Endothelial cell of umbilical vein (primary cell): ENCODE measurements at regions not wholly inside any gene's neighbourhood (a gene's known extent, or its start where the extent isn't known, plus 50 kb on each side); places are given as distances from the start of the nearest gene placed in this dataset.

Source experiments
- BruUV-seq: library from RNA; stranded (reverse); fragments of 400-500 nt; replicated peaks from 2 replicates; lab custom pipeline; 2021; lab: Mats Ljungman, UMichigan
- CTCF ChIA-PET: fragments of 300-600, 350-600 bp; sonication (Branson Sonifier 250); formaldehyde crosslinking; loops from one replicate; lab custom pipeline; 2021; ENCODE audit warnings: antibody characterized with exemption, inconsistent platforms; lab: Charles Lee
- POLR2A ChIA-PET: fragments of 300-600, 350-600 bp; sonication (Branson Sonifier 250); formaldehyde crosslinking; loops from one replicate; lab custom pipeline; 2021; ENCODE audit warnings: antibody characterized with exemption, inconsistent platforms; lab: Charles Lee
- DNase-seq: peaks from one replicate; pipeline ENCODE4 v3.0.0-alpha.2; 2011; ENCODE audit warnings: low read depth, low spot score
- FAIRE-seq: peaks from 2 replicates; lab custom pipeline; 2011; peaks lifted over from hg19 to GRCh38; lab: Jason Lieb, UNC
- H2AFZ ChIP-seq: 2 replicates; pipeline ENCODE4 v1.6.0; 2012; ENCODE audit warnings: low read depth, low read length, control low read depth, inconsistent platforms
- H3K27ac ChIP-seq: 2 replicates; pipeline ENCODE4 v1.5.1; 2011; ENCODE audit warnings: low read depth, mild to moderate bottlenecking, control low read depth, low read length, moderate library complexity; ENCODE audit not compliant: insufficient read depth
- H3K27me3 ChIP-seq, 2 experiments: 2 replicates each; pipeline versions ENCODE4 v1.6.0 to v1.6.1; 2011; ENCODE audit warnings: low read length in 2 of 2, mixed read lengths in 1 of 2; ENCODE audit not compliant: control insufficient read depth in 2 of 2, insufficient read depth in 2 of 2
- H3K36me3 ChIP-seq, 2 experiments: 2 replicates in 1 of 2; 3 replicates in 1 of 2; pipeline ENCODE4 v1.5.1; 2011; ENCODE audit warnings: low read length in 2 of 2, mild to moderate bottlenecking in 1 of 2, moderate library complexity in 1 of 2; ENCODE audit not compliant: control insufficient read depth in 2 of 2, insufficient read depth in 2 of 2; ENCODE audit errors: extremely low read depth in 1 of 2
- H3K4me1 ChIP-seq: 3 replicates; pipeline ENCODE4 v1.5.1; 2011; ENCODE audit warnings: mild to moderate bottlenecking, low read length; ENCODE audit not compliant: control insufficient read depth, insufficient read depth; ENCODE audit errors: extremely low read depth
- H3K4me2 ChIP-seq: 2 replicates; pipeline ENCODE4 v1.6.1; 2011; ENCODE audit warnings: low read length, control low read depth, mixed read lengths; ENCODE audit not compliant: insufficient read depth
- H3K4me3 ChIP-seq, 3 experiments: fragments of 200-600 bp in 1 of 3; sonication (generic), shearing (Covaris generic) in 1 of 3; replicated peaks in 1 of 3; 2 replicates each; pipeline ENCODE4 v1.5.1; 2011 to 2016; ENCODE audit warnings: control low read depth in 3 of 3, low read length in 3 of 3, mild to moderate bottlenecking in 2 of 3, inconsistent platforms in 1 of 3, low read depth in 1 of 3, moderate library complexity in 1 of 3; ENCODE audit not compliant: insufficient read depth in 1 of 3
- H3K79me2 ChIP-seq: 2 replicates; pipeline ENCODE4 v1.6.0; 2012; ENCODE audit warnings: low read length, inconsistent platforms; ENCODE audit not compliant: control insufficient read depth, insufficient read depth
- H3K9ac ChIP-seq: replicated peaks from 2 replicates; pipeline ENCODE3; 2011; ENCODE audit warnings: low read length, control low read depth; ENCODE audit not compliant: insufficient read depth; ENCODE audit errors: extremely low read depth
- H3K9me1 ChIP-seq: replicated peaks from 3 replicates; pipeline ENCODE4 v1.6.0; 2011; ENCODE audit warnings: mild to moderate bottlenecking, low read length; ENCODE audit not compliant: control insufficient read depth, insufficient read depth; ENCODE audit errors: extremely low read depth
- H3K9me3 ChIP-seq: replicated peaks from 2 replicates; pipeline ENCODE4 v1.5.1; 2012; ENCODE audit warnings: low read length, inconsistent platforms; ENCODE audit not compliant: control insufficient read depth, insufficient read depth
- H4K20me1 ChIP-seq: replicated peaks from 2 replicates; pipeline ENCODE3; 2011; ENCODE audit warnings: mild to moderate bottlenecking, low read length; ENCODE audit not compliant: control insufficient read depth, insufficient read depth; ENCODE audit errors: extremely low read depth
- CTCF ChIP-seq, 2 donors: IDR thresholded peaks; 1 replicate in 1 of 2; 2 replicates in 1 of 2; pipeline ENCODE4 v1.5.1; 2011; ENCODE audit warnings: low read length in 2 of 2, mild to moderate bottlenecking in 2 of 2, moderate library complexity in 2 of 2, control low read depth in 1 of 2, inconsistent platforms in 1 of 2, low read depth in 1 of 2; ENCODE audit not compliant: insufficient read depth in 1 of 2; ENCODE audit errors: extremely low read depth in 1 of 2
- EZH2 ChIP-seq: IDR thresholded peaks from 2 replicates; pipeline ENCODE4 v1.6.1; 2012; ENCODE audit warnings: borderline replicate concordance, low read depth, mild to moderate bottlenecking, moderate library complexity, low read length, inconsistent platforms; ENCODE audit not compliant: severe bottlenecking
- FOS ChIP-seq: IDR thresholded peaks from 2 replicates; pipeline ENCODE4 v1.6.1; 2011; ENCODE audit warnings: mild to moderate bottlenecking, low read length, moderate library complexity, borderline replicate concordance; ENCODE audit not compliant: insufficient read depth
- GATA2 ChIP-seq: IDR thresholded peaks from 2 replicates; pipeline ENCODE4 v1.7.0; 2011; ENCODE audit warnings: low read depth, mild to moderate bottlenecking, moderate library complexity, mixed read lengths, low read length; ENCODE audit not compliant: insufficient read length, insufficient read depth
- JUN ChIP-seq: IDR thresholded peaks from 2 replicates; pipeline ENCODE4 v1.6.1; 2011; ENCODE audit warnings: borderline replicate concordance, low read depth; ENCODE audit not compliant: insufficient read length, insufficient read depth
- MAX ChIP-seq: IDR thresholded peaks from 2 replicates; pipeline ENCODE4 v1.6.1; 2011; ENCODE audit not compliant: insufficient read depth, insufficient read length
- MYC ChIP-seq: IDR thresholded peaks from one replicate; pipeline ENCODE4 v1.6.1; 2011; ENCODE audit warnings: mild to moderate bottlenecking, low read depth, low read length
- POLR2A ChIP-seq: IDR thresholded peaks from 2 replicates; pipeline ENCODE4 v1.6.1; 2012; ENCODE audit warnings: low read depth, mild to moderate bottlenecking, control low read depth, low read length
- POLR2AphosphoS5 ChIP-seq: IDR thresholded peaks from 2 replicates; pipeline ENCODE4 v1.6.1; 2012; ENCODE audit warnings: low read depth, mild to moderate bottlenecking, control low read depth, low read length, moderate library complexity; ENCODE audit not compliant: insufficient read depth
- dilution Hi-C: fragments of 300-500 bp; cut with MboI; formaldehyde crosslinking; loops from one replicate; pipeline ENCODE4 v1.15.0; 2019; ENCODE audit warnings: low sequenced_read_pairs; ENCODE audit not compliant: extremely low pct_ligation_motif_present
- intact Hi-C: fragments of 100-400 bp; cut with micrococcal nuclease; formaldehyde crosslinking; loops from one replicate; pipeline ENCODE4 v1.10.0; 2022

- no peak for TF ChIP-seq POLR2A
- TF ChIP-seq GATA2: no peak
- no peak for TF ChIP-seq MAX
- ChIA-PET CTCF (no interaction called here), POLR2A (no interaction called here)
- H3K4me3 ChIP-seq: no peak overlapping the region
- BruUV-seq: no TSS peak
- H3K4me2 ChIP-seq: no peak overlapping the region
- intact Hi-C loops: no loop called here
- H3K4me1 ChIP-seq: no peaks in the 10 kb centered on the region
- no peak for FAIRE-seq
- H3K27ac ChIP-seq: no peak overlapping the region
- H2AFZ ChIP-seq: no peak overlapping the region
- no peaks in the 10 kb centered on the region for H3K36me3 ChIP-seq
- no peaks in the 10 kb centered on the region for H3K9me1 ChIP-seq
- H3K9ac ChIP-seq: no peak overlapping the region
- no peaks in the 10 kb centered on the region for H3K9me3 ChIP-seq
- dilution Hi-C loops: no loop called here
- DNase-seq: no peak
- no peaks in the 10 kb centered on the region for H4K20me1 ChIP-seq
- H3K79me2 ChIP-seq: no peaks in the 10 kb centered on the region
- no peaks in the 10 kb centered on the region for H3K27me3 ChIP-seq
Observed at GRCh38 chr6:156406099-156406498, 371.1 kb upstream of the ARID1B start.

GRCh38 chr6:156402628-156403027 lies 374.6 kb upstream of the ARID1B start:
- no peaks in the 10 kb centered on the region for H3K4me1 ChIP-seq
- H3K4me2 ChIP-seq: no peak overlapping the region
- no peaks in the 10 kb centered on the region for H3K9me3 ChIP-seq
- H3K79me2 ChIP-seq: no peaks in the 10 kb centered on the region
- H3K27me3 ChIP-seq: peaks cover 0 to 1% of the 10 kb centered on the region in 2 experiments
- H2AFZ ChIP-seq: no peak overlapping the region
- BruUV-seq: no TSS peak
- CTCF ChIA-PET: no interaction called here
- no peak overlapping the region for H3K9ac ChIP-seq
- dilution Hi-C loops (no loop called here), intact Hi-C loops (no loop called here)
- H3K36me3 ChIP-seq: no peaks in the 10 kb centered on the region
- H3K9me1 ChIP-seq: no peaks in the 10 kb centered on the region
- DNase-seq: no peak
- H4K20me1 ChIP-seq: no peaks in the 10 kb centered on the region
- no peak overlapping the region for H3K4me3 ChIP-seq
- POLR2A ChIA-PET: no interaction called here
- no peak for FAIRE-seq
- no peak overlapping the region for H3K27ac ChIP-seq
- no peak for TF ChIP-seq JUN
- no peak for TF ChIP-seq POLR2A
- TF ChIP-seq MYC: no peak
- no peak for TF ChIP-seq MAX
- TF ChIP-seq FOS: no peak
- TF ChIP-seq GATA2: no peak
- TF ChIP-seq CTCF (IDR thresholded peaks at IDR 0.05; ENCODE audit: extremely low read depth in 1 of 2, insufficient read depth in 1 of 2, low read depth in 1 of 2, low read length in 2 of 2): no peak
- TF ChIP-seq EZH2: no peak
- TF ChIP-seq POLR2AphosphoS5: no peak
